ENCODE measurements at regions not wholly inside any gene's neighbourhood (a gene's known extent, or its start where the extent isn't known, plus 50 kb on each side); places are given as distances from the start of the nearest gene placed in this dataset.

DNA sequence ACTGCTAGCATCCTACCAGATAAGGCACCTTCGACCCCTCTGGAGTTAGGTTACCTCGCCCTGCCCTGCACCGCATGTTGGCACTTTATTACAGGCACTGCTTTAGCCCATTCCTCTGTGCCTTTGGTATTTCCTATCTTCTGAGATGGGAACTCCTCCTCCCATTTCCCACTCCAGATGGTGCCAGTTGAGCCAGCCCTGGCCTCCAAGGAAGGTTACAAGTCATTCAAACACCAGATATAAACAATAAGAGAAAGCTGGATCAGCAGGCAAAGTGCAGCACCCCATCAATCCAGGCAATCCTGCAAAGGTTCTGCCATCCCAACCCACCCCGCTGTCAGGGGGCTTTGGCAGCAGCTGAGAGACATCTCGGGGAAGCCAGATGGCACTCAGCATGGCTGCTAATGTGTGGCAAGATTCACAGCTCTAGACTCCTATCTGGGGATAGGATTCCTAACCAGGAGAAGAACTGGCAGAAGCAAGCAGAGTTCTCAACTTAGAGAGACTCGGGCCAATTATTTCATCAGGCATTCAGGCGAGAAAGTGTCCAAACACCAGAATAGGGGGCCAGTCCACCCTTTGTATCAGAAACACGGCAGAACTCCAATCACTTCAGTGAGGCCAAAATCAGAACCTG is 113.0 kb downstream of the COPRS start:
- CTCF ChIA-PET, result no interaction called here
- H3K9me3 Mint-ChIP-seq (ENCODE audit: low read depth, unreplicated experiment), result no peaks in the 10 kb centered on the region
- TF ChIP-seq, protein P1, sequence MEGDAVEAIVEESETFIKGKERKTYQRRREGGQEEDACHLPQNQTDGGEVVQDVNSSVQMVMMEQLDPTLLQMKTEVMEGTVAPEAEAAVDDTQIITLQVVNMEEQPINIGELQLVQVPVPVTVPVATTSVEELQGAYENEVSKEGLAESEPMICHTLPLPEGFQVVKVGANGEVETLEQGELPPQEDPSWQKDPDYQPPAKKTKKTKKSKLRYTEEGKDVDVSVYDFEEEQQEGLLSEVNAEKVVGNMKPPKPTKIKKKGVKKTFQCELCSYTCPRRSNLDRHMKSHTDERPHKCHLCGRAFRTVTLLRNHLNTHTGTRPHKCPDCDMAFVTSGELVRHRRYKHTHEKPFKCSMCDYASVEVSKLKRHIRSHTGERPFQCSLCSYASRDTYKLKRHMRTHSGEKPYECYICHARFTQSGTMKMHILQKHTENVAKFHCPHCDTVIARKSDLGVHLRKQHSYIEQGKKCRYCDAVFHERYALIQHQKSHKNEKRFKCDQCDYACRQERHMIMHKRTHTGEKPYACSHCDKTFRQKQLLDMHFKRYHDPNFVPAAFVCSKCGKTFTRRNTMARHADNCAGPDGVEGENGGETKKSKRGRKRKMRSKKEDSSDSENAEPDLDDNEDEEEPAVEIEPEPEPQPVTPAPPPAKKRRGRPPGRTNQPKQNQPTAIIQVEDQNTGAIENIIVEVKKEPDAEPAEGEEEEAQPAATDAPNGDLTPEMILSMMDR (IDR thresholded peaks at IDR 0.05; ENCODE audit: unreplicated experiment), result no peak
- peaks cover 15% of the 10 kb centered on the region for H3K27me3 Mint-ChIP-seq (ENCODE audit: unreplicated experiment)
- no TSS peak for BruUV-seq (replicated peaks)
- no peak overlapping the region for H3K27ac Mint-ChIP-seq (ENCODE audit: unreplicated experiment)
- no peaks in the 10 kb centered on the region for H3K36me3 Mint-ChIP-seq (ENCODE audit: insufficient read depth, unreplicated experiment)
- H3K4me1 Mint-ChIP-seq (ENCODE audit: low read depth, unreplicated experiment), result no peaks in the 10 kb centered on the region
- DNase-seq, result no peak
- no peak overlapping the region for H3K4me3 Mint-ChIP-seq (ENCODE audit: low read depth, unreplicated experiment)
- intact Hi-C loops (cut with micrococcal nuclease; ENCODE audit: unreplicated experiment), result no loop called here

DNA sequence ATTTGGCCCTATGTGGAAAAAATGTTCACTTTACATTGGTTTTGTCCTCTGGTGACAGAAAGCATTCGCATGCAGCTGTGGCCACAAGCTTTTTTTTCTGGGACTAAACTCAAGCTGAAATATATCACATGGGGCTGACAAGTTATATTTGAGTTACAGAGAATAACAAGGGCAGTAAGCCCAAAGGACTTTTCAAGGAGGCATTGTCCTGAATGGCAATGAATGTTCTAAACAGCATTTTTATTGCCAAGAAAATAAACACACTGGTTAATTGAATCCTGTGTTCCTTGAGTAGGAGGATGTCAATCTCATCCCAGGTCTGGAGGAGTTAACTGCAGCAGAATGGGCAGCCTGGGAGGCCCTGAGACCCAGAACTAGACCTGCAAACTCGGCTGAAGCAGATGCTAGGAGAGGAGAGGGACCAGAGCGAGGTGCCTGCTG is 114.5 kb downstream of the COPRS start:
- Mint-ChIP-seq H3K9me3 (ENCODE audit: low read depth, unreplicated experiment) (no peaks in the 10 kb centered on the region), H3K4me3 (ENCODE audit: low read depth, unreplicated experiment) (no peak overlapping the region), H3K4me1 (ENCODE audit: low read depth, unreplicated experiment) (no peaks in the 10 kb centered on the region), H3K27me3 (ENCODE audit: unreplicated experiment) (peaks cover 24% of the 10 kb centered on the region), H3K27ac (ENCODE audit: unreplicated experiment) (no peak overlapping the region), H3K36me3 (ENCODE audit: insufficient read depth, unreplicated experiment) (no peaks in the 10 kb centered on the region)
- no peak for DNase-seq
- CTCF ChIA-PET, result no interaction called here
- TF ChIP-seq, protein P1 (IDR thresholded peaks at IDR 0.05; ENCODE audit: unreplicated experiment), result no peak
- intact Hi-C loops (cut with micrococcal nuclease; ENCODE audit: unreplicated experiment), result no loop called here
- BruUV-seq (replicated peaks), result no TSS peak

DNA sequence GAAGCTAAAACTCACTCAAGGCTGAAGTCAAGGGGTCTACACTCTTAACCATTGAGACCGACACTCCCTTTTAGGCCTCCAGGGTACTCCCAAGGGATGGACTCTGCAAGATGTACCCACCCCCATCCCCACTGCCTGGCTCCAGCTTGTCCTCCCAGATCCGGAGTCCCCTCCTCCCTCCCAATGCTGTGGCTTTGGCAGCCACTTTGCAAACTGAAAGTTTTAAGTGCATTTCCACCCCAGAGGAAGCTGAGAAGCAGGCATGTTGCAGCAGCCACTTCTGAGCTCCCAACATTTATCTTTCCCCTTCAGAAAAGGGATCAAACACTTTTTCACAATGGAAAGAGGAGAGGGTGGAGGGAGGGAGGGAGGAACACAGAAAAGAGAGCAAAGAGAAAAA is 115.2 kb downstream of the COPRS start:
- H3K4me3 Mint-ChIP-seq (ENCODE audit: low read depth, unreplicated experiment), result no peak overlapping the region
- no peak for DNase-seq
- no peaks in the 10 kb centered on the region for H3K9me3 Mint-ChIP-seq (ENCODE audit: low read depth, unreplicated experiment)
- no TSS peak for BruUV-seq (replicated peaks)
- TF ChIP-seq, protein P1 (IDR thresholded peaks at IDR 0.05; ENCODE audit: unreplicated experiment), result no peak
- no peak overlapping the region for H3K27ac Mint-ChIP-seq (ENCODE audit: unreplicated experiment)
- CTCF ChIA-PET, result no interaction called here
- H3K27me3 Mint-ChIP-seq (ENCODE audit: unreplicated experiment), result peaks cover 27% of the 10 kb centered on the region
- H3K4me1 Mint-ChIP-seq (ENCODE audit: low read depth, unreplicated experiment), result no peaks in the 10 kb centered on the region
- H3K36me3 Mint-ChIP-seq (ENCODE audit: insufficient read depth, unreplicated experiment), result no peaks in the 10 kb centered on the region
- intact Hi-C loops (cut with micrococcal nuclease; ENCODE audit: unreplicated experiment), result no loop called here

DNA sequence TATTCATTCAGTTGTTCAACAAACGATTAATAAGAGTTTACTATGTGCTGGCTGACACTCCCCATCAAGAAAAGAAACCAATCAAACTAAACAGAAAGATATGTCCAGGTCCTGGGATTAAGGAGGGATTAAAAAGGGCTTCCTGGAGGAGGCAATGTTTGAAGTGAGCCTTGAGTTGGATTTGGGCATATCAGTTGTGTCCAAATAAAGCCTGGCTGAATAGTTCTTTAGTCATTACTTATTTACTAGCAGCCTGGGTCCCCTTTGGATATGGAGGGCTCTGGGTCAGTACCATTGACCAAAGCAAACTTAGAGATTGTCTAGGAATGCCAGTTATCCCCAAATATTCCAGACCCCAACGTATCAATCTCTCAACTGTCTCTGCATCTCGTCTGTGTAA is 117.7 kb downstream of the COPRS start:
- no peaks in the 10 kb centered on the region for H3K4me1 Mint-ChIP-seq (ENCODE audit: low read depth, unreplicated experiment)
- no peak overlapping the region for H3K4me3 Mint-ChIP-seq (ENCODE audit: low read depth, unreplicated experiment)
- CTCF ChIA-PET, result interaction anchor here (0.6 kb wide), 2 partner anchors 60 to 179 kb away, joined by 4 to 5 read pairs; no protein-coding TSS in a partner anchor
- intact Hi-C loops (cut with micrococcal nuclease; ENCODE audit: unreplicated experiment), result no loop called here
- no peaks in the 10 kb centered on the region for H3K9me3 Mint-ChIP-seq (ENCODE audit: low read depth, unreplicated experiment)
- no peak for DNase-seq
- BruUV-seq (replicated peaks), result no TSS peak
- peaks cover 27% of the 10 kb centered on the region for H3K27me3 Mint-ChIP-seq (ENCODE audit: unreplicated experiment)
- H3K27ac Mint-ChIP-seq (ENCODE audit: unreplicated experiment), result no peak overlapping the region
- H3K36me3 Mint-ChIP-seq (ENCODE audit: insufficient read depth, unreplicated experiment), result no peaks in the 10 kb centered on the region
- TF ChIP-seq, protein P1 (IDR thresholded peaks at IDR 0.05; ENCODE audit: unreplicated experiment), result no peak
